Small intestine (tissue), 7 donors: ENCODE measurements at regions not wholly inside any gene's neighbourhood (a gene's known extent, or its start where the extent isn't known, plus 50 kb on each side); places are given as distances from the start of the nearest gene placed in this dataset.

ENCODE experiments used
- DNase-seq, 2 donors: peaks; one replicate each; pipeline versions ENCODE4 v3.0.0 to v3.0.0-alpha.2; 2013
- FAIRE-seq: peaks from 2 replicates; lab custom pipeline; 2012; peaks lifted over from hg19 to GRCh38; lab: Jason Lieb, UNC
- H3K27ac ChIP-seq, 3 donors: one replicate each; pipeline ENCODE4 v1.5.1; 2013; ENCODE audit warnings: low read length in 2 of 3, mild to moderate bottlenecking in 2 of 3, control low read depth in 1 of 3, inconsistent platforms in 1 of 3, low read depth in 1 of 3, moderate library complexity in 1 of 3
- H3K27me3 ChIP-seq, 3 donors: one replicate each; pipeline ENCODE4 v1.6.1; 2013; ENCODE audit warnings: low read length in 3 of 3, inconsistent platforms in 1 of 3; ENCODE audit not compliant: control insufficient read depth in 3 of 3, insufficient read depth in 3 of 3
- H3K36me3 ChIP-seq, 3 donors: one replicate each; pipeline ENCODE4 v1.6.1; 2013; ENCODE audit warnings: low read length in 3 of 3, inconsistent platforms in 1 of 3, low read depth in 1 of 3, mild to moderate bottlenecking in 1 of 3, moderate library complexity in 1 of 3; ENCODE audit not compliant: control insufficient read depth in 3 of 3, insufficient read depth in 2 of 3
- H3K4me1 ChIP-seq, 3 donors: one replicate each; pipeline ENCODE4 v1.6.1; 2013; ENCODE audit warnings: low read length in 2 of 3, inconsistent platforms in 1 of 3, low read depth in 1 of 3, mild to moderate bottlenecking in 1 of 3, moderate library complexity in 1 of 3; ENCODE audit not compliant: control insufficient read depth in 3 of 3, insufficient read depth in 2 of 3
- H3K4me3 ChIP-seq, 3 donors: one replicate each; pipeline ENCODE4 v1.5.1; 2013; ENCODE audit warnings: low read length in 3 of 3, control low read depth in 1 of 3, inconsistent platforms in 1 of 3, low read depth in 1 of 3, mild to moderate bottlenecking in 1 of 3, moderate library complexity in 1 of 3
- H3K9me3 ChIP-seq, 2 donors: one replicate each; pipeline ENCODE4 v1.6.1; 2013; ENCODE audit warnings: low read depth in 1 of 2, low read length in 1 of 2; ENCODE audit not compliant: control insufficient read depth in 2 of 2, insufficient read depth in 1 of 2
- WGBS, 3 donors: extraction: QIAGEN DNeasy Blood & Tissue Kit; methylation state at CpG; one replicate each; pipeline ENCODE4 v1.1.7; 2013; 5-methylcytosine and 5-hydroxymethylcytosine counted together
- donor health status: healthy with polysubstance abuse.
- donor health status: control.
- donor health status: control.
- donor health status: Bipolar disorder and iron deficiency.
- donor health status: healthy.

- DNase-seq (no peak), FAIRE-seq (no peak)
- Histone ChIP-seq H3K4me3 (no peak overlapping the region), H3K4me1 (no peaks in the 10 kb centered on the region), H3K36me3 (no peaks in the 10 kb centered on the region), H3K9me3 (no peaks in the 10 kb centered on the region), H3K27me3 (no peaks in the 10 kb centered on the region), H3K27ac (no peak overlapping the region)
- 83 to 95% (median 89%) methylated on average over 1 of the region's 1 CpG for WGBS, 3 donors
Observed at GRCh38 chr15:56837273-56837672, 81.2 kb upstream of the TCF12 start.

DNA sequence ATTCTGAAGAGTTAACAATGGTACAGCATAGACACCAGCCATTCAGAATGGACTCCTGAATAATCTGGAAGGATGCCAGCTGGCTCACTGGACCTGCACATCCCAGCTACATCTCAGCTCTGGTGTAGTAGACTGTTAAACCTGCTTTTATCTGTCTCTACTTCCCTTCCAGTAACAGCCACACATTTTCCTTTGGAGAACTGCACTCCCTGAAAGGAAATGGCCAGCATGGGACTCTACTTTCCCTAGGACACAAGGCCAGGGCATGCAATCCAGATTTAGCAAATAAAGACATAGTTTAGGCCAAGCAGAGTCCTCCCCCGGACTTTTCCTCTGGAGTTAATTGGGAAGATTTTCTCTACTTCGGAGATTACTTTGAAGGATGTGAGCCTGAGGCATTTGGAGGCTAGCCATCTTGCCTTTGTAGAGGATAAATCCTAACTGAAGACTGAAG is 82.7 kb upstream of the TCF12 start:
- no peak for FAIRE-seq

DNA sequence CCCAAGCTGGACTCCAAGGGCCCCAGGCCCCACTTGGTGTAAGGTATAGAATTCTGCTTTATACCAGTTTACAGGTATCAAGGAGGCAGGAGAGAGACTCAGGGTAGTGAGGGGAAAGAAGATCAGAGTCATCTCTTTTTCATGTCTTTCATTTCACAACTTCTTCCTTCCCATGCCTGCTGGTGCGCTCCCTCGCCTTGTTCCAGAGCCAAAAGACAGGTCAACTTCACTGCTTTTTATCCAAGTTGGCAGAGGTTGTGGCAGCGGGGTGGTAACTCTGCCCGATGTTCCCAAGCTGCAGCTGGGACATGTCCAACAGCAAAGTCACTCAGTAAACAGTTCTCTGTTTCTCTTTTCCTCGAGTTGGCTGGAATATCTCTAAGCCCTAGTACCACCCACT is 86.3 kb upstream of the TCF12 start:
- no peaks in the 10 kb centered on the region for H3K4me1 ChIP-seq
- H3K27me3 ChIP-seq = no peaks in the 10 kb centered on the region
- WGBS, 3 donors = 15 to 39% (median 33%) methylated on average over 5 of the region's 5 CpGs
- H3K4me3 ChIP-seq = no peak overlapping the region
- FAIRE-seq (no peak), DNase-seq (peak in 1 of 2 donors; percentile 11)
- no peaks in the 10 kb centered on the region for H3K9me3 ChIP-seq
- H3K36me3 ChIP-seq = no peaks in the 10 kb centered on the region
- no peak overlapping the region for H3K27ac ChIP-seq

More for the DNA sequence above, 82.7 kb upstream of the TCF12 start:
- no peak overlapping the region for H3K4me3 ChIP-seq
- no peaks in the 10 kb centered on the region for H3K4me1 ChIP-seq
- H3K27ac ChIP-seq = no peak overlapping the region
- no peaks in the 10 kb centered on the region for H3K27me3 ChIP-seq
- H3K9me3 ChIP-seq = no peaks in the 10 kb centered on the region
- H3K36me3 ChIP-seq = no peaks in the 10 kb centered on the region
- DNase-seq = no peak
- 72 to 95% (median 92%) methylated on average over 2 of the region's 2 CpGs for WGBS, 3 donors

GRCh38 chr15:56831467-56832005 is 86.9 kb upstream of the TCF12 start:
- no peak overlapping the region for H3K27ac ChIP-seq
- 72 to 89% (median 83%) methylated on average over 3 of the region's 3 CpGs for WGBS, 3 donors

DNA sequence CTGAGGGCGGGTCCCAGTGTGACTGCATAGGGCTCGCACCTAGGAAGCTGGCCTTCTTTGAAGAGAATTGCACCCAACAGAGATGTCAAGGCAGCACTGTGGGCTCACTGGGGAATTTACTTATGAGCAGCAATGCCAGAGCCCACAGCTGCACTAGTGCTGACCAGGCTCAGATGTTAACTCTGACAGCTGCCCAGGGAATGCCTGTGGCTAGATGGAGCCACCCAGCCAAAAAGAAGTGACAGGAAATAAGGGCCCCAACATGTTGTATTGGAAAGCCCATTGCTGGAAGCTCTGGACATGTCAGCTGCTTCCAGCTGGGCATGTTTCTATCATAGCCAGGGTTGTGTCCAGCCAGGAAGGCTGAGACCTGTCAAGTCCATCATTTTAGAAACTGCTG is 90.9 kb upstream of the ZNF280D start:
- DNase-seq = no peak
- no peaks in the 10 kb centered on the region for H3K4me1 ChIP-seq
- H3K27ac ChIP-seq = no peak overlapping the region
- no peak overlapping the region for H3K4me3 ChIP-seq
- 80 to 94% (median 86%) methylated on average over 2 of the region's 2 CpGs for WGBS, 3 donors
- peaks cover 0 to 3% (median 0%) of the 10 kb centered on the region in 3 donors for H3K36me3 ChIP-seq
- H3K9me3 ChIP-seq = no peaks in the 10 kb centered on the region
- H3K27me3 ChIP-seq = no peaks in the 10 kb centered on the region
- FAIRE-seq = no peak

More at GRCh38 chr15:56831467-56832005, 86.9 kb upstream of the TCF12 start:
- FAIRE-seq (no peak), DNase-seq (no peak)
- no peaks in the 10 kb centered on the region for H3K27me3 ChIP-seq
- no peak overlapping the region for H3K4me3 ChIP-seq
- H3K36me3 ChIP-seq = no peaks in the 10 kb centered on the region
- H3K9me3 ChIP-seq = no peaks in the 10 kb centered on the region
- no peaks in the 10 kb centered on the region for H3K4me1 ChIP-seq

GRCh38 chr15:56821721-56822425 is 88.6 kb upstream of the ZNF280D start:
- H3K36me3 ChIP-seq = peaks cover 0 to 3% (median 0%) of the 10 kb centered on the region in 3 donors
- H3K27ac ChIP-seq = no peak overlapping the region
- H3K27me3 ChIP-seq = no peaks in the 10 kb centered on the region
- no peak overlapping the region for H3K4me3 ChIP-seq
- no peaks in the 10 kb centered on the region for H3K9me3 ChIP-seq
- DNase-seq (peak; percentile 66 to 73), FAIRE-seq (no peak)
- WGBS, 3 donors = 9 to 44% (median 17%) methylated on average over 3 of the region's 3 CpGs
- H3K4me1 ChIP-seq = peaks cover 0 to 4% (median 0%) of the 10 kb centered on the region in 3 donors

- DNase-seq (no peak), FAIRE-seq (no peak)
- Histone ChIP-seq H3K27ac (no peak overlapping the region), H3K36me3 (peaks cover 0 to 3% (median 0%) of the 10 kb centered on the region in 3 donors), H3K27me3 (no peaks in the 10 kb centered on the region), H3K4me3 (no peak overlapping the region), H3K4me1 (peaks cover 0 to 7% (median 0%) of the 10 kb centered on the region in 3 donors), H3K9me3 (no peaks in the 10 kb centered on the region)
Observed at GRCh38 chr15:56820333-56820732, 87.0 kb upstream of the ZNF280D start.

DNA sequence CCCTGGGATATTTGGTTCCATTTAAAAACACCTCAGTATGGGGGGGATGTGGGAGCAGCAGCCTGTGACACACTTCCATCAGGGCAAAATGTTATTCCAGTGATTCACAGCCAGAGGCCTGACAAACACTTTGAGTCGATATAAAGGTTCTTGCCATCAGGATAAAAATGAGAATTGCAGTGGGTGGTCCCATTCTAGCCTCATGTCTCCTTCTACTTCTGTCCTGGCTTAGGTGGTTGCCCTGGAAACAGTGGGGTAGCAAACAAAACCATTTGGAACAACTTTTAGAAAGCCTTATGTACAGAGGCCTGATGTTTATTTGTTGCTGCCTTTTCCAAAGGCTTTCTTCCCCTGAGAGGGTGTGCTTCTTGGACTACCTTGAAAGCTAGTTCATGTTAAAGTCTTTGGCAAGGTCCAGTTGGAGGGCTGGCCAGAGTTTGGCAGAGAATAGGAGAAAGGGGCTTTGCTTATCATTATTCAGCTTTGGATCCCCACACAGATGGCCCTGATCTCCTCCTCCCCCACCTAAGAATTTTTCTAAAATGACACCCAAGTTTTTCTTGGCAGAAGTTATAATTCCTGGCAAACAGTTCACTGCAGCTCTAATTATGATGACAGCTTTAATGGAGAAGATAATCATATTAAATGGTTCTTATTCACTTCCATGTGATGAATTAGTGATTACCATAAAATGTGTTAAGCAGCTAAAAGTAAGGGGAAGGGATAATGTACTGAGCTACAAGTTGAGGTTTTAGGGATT is 84.2 kb upstream of the ZNF280D start:
- Histone ChIP-seq H3K36me3 (no peaks in the 10 kb centered on the region), H3K27me3 (no peaks in the 10 kb centered on the region), H3K4me1 (peaks cover 0 to 8% (median 0%) of the 10 kb centered on the region in 3 donors), H3K27ac (no peak overlapping the region), H3K9me3 (no peaks in the 10 kb centered on the region), H3K4me3 (no peak overlapping the region)
- 65 to 81% (median 79%) methylated on average over 1 of the region's 1 CpG for WGBS, 3 donors
- no peak for FAIRE-seq
- DNase-seq = no peak
